ENCODE measurements at regions not wholly inside any gene's neighbourhood (a gene's known extent, or its start where the extent isn't known, plus 50 kb on each side); places are given as distances from the start of the nearest gene placed in this dataset.

DNA sequence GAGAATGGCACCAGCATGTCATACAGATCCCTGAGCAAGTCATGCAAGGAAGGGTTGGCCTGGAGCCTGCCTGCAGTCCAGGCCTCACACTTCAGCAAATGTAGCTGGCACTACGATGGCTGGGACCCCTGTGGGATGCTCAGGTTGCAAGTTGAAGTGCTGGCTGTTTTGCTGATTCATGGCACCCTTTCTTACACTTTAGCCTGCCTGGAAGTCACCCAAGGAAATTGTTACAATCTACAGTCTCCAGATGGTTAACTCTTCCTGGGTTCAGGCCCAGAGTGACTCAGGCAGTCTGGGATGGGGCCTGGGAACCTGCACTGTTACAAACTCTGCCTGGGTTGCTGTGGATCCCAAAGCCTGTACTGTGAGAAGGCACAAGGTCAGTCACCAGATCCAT, 91.0 kb upstream of the SLC6A11 start:
- H3K4me1 ChIP-seq (ENCODE audit: control insufficient read depth, extremely low read depth, insufficient read depth, low read length) = no peaks in the 10 kb centered on the region
- H3K27ac ChIP-seq (ENCODE audit: control insufficient read depth, insufficient read depth, low read length) = no peak overlapping the region
- no peaks in the 10 kb centered on the region for H3K9me1 ChIP-seq (ENCODE audit: control insufficient read depth, extremely low read depth, insufficient read depth, low read length)
- TF ChIP-seq EZH2 (IDR thresholded peaks at IDR 0.05; ENCODE audit: low read length) = no peak
- TF ChIP-seq, protein P1, sequence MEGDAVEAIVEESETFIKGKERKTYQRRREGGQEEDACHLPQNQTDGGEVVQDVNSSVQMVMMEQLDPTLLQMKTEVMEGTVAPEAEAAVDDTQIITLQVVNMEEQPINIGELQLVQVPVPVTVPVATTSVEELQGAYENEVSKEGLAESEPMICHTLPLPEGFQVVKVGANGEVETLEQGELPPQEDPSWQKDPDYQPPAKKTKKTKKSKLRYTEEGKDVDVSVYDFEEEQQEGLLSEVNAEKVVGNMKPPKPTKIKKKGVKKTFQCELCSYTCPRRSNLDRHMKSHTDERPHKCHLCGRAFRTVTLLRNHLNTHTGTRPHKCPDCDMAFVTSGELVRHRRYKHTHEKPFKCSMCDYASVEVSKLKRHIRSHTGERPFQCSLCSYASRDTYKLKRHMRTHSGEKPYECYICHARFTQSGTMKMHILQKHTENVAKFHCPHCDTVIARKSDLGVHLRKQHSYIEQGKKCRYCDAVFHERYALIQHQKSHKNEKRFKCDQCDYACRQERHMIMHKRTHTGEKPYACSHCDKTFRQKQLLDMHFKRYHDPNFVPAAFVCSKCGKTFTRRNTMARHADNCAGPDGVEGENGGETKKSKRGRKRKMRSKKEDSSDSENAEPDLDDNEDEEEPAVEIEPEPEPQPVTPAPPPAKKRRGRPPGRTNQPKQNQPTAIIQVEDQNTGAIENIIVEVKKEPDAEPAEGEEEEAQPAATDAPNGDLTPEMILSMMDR (optimal IDR thresholded peaks at IDR 0.05 in 1 of 3, IDR thresholded peaks at IDR 0.05 in 1 of 3, conservative IDR thresholded peaks at IDR 0.05 in 1 of 3; ENCODE audit: extremely low read depth in 1 of 3, insufficient read depth in 2 of 3, low read length in 3 of 3) = no peak
- no peak overlapping the region for H3K4me2 ChIP-seq (ENCODE audit: control insufficient read depth, extremely low read depth, insufficient read depth, low read depth, low read length)
- FAIRE-seq (no peak), DNase-seq (ENCODE audit: low read depth, low spot score) (no peak)
- H3K4me3 ChIP-seq (ENCODE audit: control insufficient read depth in 2 of 3, extremely low read depth in 1 of 3, insufficient read depth in 2 of 3, low read depth in 1 of 3, low read length in 3 of 3) = no peak overlapping the region
- no peak overlapping the region for H2AFZ ChIP-seq (ENCODE audit: control insufficient read depth, low read length)
- H3K79me2 ChIP-seq (ENCODE audit: control insufficient read depth, insufficient read depth, low read length) = no peaks in the 10 kb centered on the region
- no peaks in the 10 kb centered on the region for H3K9me3 ChIP-seq (ENCODE audit: control insufficient read depth, low read depth, low read length)
- peaks cover 36% of the 10 kb centered on the region for H3K27me3 ChIP-seq (ENCODE audit: control insufficient read depth, extremely low read depth, insufficient read depth, low read length)
- H3K9ac ChIP-seq (ENCODE audit: control insufficient read depth, extremely low read depth, insufficient read depth, low read length) = no peak overlapping the region
- no peaks in the 10 kb centered on the region for H4K20me1 ChIP-seq (ENCODE audit: control insufficient read depth, extremely low read depth, insufficient read depth, low read length)
- dilution Hi-C loops (cut with MboI; ENCODE audit: extremely low pct_ligation_motif_present, low sequenced_read_pairs) = no loop called here
- no peaks in the 10 kb centered on the region for H3K36me3 ChIP-seq (ENCODE audit: control insufficient read depth in 2 of 2, extremely low read depth in 1 of 2, insufficient read depth in 2 of 2, low read length in 2 of 2)

DNA sequence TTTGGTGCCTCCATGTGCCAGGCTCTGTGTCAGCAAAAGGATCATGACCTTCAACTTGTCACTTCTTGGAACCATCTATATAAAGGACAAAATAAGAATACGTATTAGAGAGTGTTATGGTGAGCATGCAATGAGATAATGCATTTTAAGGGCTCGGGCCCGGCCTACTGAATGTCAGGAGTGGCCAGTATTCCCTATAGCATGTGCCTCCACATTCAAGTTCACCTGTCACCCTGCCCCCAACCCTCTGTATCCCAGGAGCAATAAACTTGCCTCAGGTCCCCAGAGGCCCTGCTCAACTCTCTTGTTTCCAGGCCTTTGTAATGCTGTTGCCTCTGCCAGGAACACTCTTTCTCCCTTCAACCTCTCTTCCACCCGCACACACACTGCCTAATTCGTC, 90.2 kb upstream of the SLC6A11 start:
- Histone ChIP-seq H3K27me3 (ENCODE audit: control insufficient read depth, extremely low read depth, insufficient read depth, low read length) (peaks cover 36% of the 10 kb centered on the region), H3K4me1 (ENCODE audit: control insufficient read depth, extremely low read depth, insufficient read depth, low read length) (no peaks in the 10 kb centered on the region), H3K4me2 (ENCODE audit: control insufficient read depth, extremely low read depth, insufficient read depth, low read depth, low read length) (no peak overlapping the region), H3K36me3 (ENCODE audit: control insufficient read depth in 2 of 2, extremely low read depth in 1 of 2, insufficient read depth in 2 of 2, low read length in 2 of 2) (no peaks in the 10 kb centered on the region), H3K9ac (ENCODE audit: control insufficient read depth, extremely low read depth, insufficient read depth, low read length) (no peak overlapping the region), H2AFZ (ENCODE audit: control insufficient read depth, low read length) (no peak overlapping the region), H3K27ac (ENCODE audit: control insufficient read depth, insufficient read depth, low read length) (no peak overlapping the region), H3K79me2 (ENCODE audit: control insufficient read depth, insufficient read depth, low read length) (no peaks in the 10 kb centered on the region), H3K9me1 (ENCODE audit: control insufficient read depth, extremely low read depth, insufficient read depth, low read length) (no peaks in the 10 kb centered on the region), H3K9me3 (ENCODE audit: control insufficient read depth, low read depth, low read length) (no peaks in the 10 kb centered on the region), H3K4me3 (ENCODE audit: control insufficient read depth in 2 of 3, extremely low read depth in 1 of 3, insufficient read depth in 2 of 3, low read depth in 1 of 3, low read length in 3 of 3) (no peak overlapping the region), H4K20me1 (ENCODE audit: control insufficient read depth, extremely low read depth, insufficient read depth, low read length) (no peaks in the 10 kb centered on the region)
- no peak for TF ChIP-seq EZH2 (IDR thresholded peaks at IDR 0.05; ENCODE audit: low read length)
- TF ChIP-seq, protein P1 (optimal IDR thresholded peaks at IDR 0.05 in 1 of 3, IDR thresholded peaks at IDR 0.05 in 1 of 3, conservative IDR thresholded peaks at IDR 0.05 in 1 of 3; ENCODE audit: extremely low read depth in 1 of 3, insufficient read depth in 2 of 3, low read length in 3 of 3) = no peak
- dilution Hi-C loops (cut with MboI; ENCODE audit: extremely low pct_ligation_motif_present, low sequenced_read_pairs) = no loop called here
- no peak for DNase-seq (ENCODE audit: low read depth, low spot score)
- FAIRE-seq = no peak

All from keratinocyte (primary cell).